ENCODE measurements at regions not wholly inside any gene's neighbourhood (a gene's known extent, or its start where the extent isn't known, plus 50 kb on each side); places are given as distances from the start of the nearest gene placed in this dataset.
"Not testable (repeated sequence)": the region's sequence is repeated elsewhere in the genome, so short reads cannot be mapped to it uniquely, and the experiment has no call there.

DNA sequence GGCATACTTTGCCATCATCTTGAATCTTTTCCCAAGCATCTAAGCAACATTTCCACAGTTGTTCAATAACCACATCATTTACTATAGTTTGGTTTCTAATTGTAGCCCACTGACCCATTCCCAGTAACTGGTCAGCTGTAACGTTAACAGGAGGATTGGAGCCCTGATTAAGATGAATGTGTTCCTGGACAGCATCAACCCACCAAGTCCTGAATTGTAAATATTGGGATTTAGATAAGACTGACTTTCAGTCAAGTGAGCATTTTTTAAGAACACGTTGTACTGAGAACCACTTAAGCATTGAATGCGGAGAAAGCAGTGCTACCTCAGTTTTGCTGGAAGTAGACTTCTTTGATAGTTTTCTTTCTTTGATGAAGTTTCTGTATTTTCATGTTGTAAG lies 53.3 kb upstream of the ARL4D start:
- not testable (repeated sequence) for DNase-seq (ENCODE audit: low read depth)

DNA sequence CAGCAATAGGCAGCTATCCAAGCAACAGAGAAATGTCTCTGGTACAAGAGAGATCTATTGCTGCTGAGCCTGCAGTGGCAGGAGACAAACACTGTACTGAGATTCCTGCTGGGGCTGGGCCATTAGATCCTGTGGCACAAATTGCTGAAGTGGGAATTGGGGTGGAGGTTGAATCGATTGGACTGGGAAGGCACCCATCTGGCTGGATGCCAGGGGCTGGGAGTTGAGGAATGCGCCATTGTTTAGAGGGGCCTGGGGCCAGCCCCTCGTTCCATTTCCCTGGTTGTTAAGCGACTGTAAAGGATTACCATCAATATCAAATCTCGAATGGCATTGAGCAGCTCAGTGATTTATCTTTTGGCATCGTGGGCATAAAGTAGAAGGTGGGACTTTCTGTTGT lies 54.1 kb upstream of the ARL4D start:
- DNase-seq (ENCODE audit: low read depth) = no peak

DNA sequence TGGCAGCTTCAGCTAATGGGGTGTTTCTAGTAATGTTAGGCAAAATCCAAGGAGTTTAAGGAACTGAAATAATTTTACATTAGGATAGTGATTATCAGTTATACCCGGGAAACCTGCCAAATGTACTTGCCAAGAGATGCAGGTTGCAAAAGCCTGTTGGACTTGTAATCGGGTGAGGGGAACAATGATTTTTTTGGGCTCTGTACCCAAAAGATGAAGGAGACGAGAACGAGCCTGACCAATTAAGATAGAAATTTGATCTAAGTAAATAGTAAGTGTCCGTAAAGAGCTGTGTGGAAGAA lies 56.3 kb upstream of the ARL4D start:
- no peak for DNase-seq (ENCODE audit: low read depth)

DNA sequence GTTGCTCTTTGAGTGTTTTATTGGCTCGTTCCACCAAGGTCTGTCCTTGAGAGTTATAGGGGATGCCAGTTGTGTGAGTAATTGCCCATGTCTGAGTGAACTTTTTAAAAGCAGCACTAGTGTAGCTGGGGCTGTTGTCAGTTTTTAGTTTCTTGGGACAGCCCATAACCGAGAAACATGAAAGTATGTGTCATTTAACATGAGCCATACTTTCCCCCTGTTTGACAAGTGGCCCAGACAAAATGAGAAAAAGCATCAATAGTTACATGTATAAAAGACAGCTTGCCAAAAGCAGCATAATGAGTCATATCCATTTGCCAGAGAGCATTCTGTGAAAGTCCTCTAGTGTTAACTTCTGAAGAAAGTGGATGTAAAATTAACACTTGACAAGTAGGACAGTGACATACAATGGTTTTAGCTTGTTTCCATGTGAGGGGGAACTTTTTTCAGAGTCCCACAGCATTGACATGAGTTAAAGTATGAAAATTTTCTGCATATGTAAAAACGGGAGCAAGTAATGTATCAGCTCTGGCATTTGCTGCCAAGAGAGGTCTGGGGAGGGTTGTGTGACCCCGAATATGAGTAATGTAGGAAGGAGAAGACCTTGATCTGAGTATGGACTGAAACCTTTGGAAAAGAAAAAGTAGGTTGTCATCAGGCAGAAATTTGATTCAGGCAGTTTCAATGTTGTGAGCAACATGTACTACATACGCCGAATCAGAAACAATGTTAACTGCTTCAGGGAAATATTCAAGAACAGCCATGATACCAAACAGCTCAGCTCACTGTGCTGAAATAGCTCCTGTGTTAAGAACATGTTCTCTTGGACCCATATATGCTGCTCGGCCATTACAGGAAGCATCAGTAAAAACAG lies 56.8 kb upstream of the ARL4D start:
- no peak for DNase-seq (ENCODE audit: low read depth)

DNA sequence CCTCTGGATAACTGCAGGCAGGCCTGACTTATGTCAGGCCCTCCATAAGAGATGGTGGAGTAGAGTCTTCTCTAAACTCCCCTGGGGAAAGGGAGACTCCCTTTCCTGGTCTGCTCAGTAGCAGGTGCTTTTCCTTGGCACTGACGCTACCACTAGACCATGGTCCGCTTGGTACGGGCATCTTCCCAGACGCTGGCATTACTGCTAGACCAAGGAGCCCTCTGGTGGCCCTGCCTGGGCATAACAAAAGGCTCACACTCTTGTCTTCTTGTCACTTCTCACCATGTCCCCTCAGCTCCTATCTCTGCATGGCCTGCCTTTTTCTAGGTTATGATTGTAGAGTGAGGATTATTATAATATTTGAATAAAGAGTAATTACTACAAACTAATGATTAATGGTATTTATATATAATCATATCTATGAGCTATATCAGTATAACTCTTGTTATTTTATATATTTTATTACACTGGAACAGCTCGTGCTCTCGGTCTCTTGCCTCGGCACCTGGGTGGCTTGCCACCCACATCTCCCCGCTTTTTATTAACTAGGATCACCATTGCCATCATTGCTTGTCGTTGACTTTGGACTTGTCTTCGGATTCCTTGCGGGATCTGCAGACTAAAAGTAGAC lies 59.8 kb upstream of the ARL4D start:
- DNase-seq (ENCODE audit: low read depth) = peak; percentile 45

DNA sequence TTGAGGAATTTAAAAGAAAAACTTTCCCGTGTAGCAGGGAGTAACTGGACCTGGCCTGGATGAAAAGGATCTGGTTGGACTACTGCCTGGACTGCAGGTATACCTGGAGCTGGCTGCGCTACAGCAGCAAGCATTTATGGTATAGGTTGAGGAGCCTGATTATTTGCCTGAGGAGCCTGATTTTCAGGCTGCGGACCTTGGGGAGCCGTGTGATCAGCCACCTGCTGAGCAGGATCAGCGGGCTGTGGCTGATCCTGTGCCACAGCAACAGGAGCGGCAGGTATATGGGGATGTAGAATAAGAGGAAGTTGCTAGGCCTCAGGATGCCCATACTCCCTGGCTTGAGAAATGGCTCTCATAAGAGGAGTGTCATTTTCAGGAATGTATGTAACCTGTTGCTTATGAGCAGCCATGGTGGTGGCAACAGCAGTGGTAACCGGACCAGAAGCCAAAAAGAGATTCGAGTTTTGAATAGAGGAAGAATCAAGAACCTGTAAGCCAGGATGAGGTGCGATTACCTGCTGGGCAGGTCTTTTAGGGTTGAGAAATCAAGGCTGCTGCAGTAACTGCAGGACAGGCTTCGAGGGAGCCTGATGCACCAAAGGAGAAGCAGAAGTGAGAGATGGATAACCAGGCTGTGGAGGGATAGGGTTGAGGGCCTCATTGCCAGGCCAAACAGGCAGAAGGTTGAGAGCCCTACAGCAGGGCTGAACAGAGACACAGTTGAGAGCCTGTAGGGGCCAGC lies 60.9 kb upstream of the ARL4D start:
- no peak for DNase-seq (ENCODE audit: low read depth)

DNA sequence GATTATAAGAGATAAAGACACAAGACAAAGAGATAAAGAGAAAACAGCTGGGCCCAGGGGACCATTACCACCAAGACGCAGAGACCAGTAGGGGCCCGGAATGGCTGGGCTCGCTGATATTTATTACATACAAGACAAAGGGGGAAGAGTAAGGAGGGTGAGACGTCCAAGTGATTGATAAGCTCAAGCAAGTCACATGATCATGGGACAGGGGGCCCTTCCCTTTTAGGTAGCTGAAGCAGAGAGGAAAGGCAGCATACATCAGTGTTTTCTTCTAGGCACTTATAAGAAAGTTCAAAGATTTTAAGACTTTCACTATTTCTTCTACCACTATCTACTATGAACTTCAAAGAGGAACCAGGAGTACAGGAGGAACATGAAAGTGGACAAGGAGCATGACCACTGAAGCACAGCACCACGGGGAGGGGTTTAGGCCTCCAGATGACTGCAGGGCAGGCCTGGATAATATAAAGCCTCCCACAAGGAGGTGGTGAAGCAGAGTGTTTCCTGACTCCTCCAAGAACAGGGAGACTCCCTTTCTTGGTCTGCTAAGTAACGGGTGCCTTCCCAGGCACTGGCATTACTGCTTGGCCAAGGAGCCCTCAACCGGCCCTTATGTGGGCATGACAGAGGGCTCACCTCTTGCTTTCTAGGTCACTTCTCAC lies 63.9 kb upstream of the ARL4D start:
- no peak for DNase-seq (ENCODE audit: low read depth)

DNA sequence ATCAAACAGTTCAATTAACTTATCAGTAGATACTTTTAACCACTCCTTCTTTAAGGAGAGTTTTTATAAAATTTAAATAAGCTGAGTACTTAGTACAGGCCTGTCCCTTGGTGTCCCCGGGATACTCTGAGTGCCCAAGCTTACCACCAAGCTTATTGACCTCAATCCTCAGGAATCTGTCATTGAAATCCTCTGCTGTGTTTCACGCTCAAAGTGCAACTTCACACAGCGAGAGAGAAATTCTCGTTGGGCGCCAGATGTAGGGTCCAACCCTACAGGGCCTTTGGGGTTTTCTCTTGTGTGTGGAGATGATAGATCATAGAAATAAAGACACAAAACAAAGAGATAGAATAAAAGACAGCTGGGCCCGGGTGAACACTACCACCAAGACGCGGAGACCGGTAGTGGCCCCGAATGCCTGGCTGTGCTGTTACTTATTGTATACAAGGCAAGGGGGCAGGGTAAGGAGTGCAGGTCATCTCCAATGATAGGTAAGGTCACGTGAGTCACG lies 65.3 kb upstream of the ARL4D start:
- DNase-seq (ENCODE audit: low read depth) = no peak

DNA sequence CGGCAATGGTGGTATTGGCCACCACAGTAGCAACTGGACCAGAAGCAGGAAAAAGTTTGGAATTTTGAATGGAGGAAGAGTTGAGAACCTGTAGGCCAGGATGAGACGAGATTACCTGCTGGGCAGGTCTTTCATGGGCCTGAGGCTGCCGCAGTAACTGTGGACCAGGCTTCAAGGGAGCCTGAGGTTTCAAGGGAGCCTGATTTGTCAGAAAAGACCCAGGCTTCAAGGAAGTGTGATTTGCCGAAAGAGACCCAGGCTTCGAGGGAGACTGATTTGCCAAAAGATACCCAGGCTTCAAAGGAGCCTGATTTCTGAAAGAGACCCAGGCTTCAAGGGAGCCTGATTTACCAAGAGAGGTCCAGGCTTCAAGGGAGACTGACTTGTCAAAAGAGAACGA lies 66.6 kb upstream of the ARL4D start:
- DNase-seq (ENCODE audit: low read depth) = no peak

DNA sequence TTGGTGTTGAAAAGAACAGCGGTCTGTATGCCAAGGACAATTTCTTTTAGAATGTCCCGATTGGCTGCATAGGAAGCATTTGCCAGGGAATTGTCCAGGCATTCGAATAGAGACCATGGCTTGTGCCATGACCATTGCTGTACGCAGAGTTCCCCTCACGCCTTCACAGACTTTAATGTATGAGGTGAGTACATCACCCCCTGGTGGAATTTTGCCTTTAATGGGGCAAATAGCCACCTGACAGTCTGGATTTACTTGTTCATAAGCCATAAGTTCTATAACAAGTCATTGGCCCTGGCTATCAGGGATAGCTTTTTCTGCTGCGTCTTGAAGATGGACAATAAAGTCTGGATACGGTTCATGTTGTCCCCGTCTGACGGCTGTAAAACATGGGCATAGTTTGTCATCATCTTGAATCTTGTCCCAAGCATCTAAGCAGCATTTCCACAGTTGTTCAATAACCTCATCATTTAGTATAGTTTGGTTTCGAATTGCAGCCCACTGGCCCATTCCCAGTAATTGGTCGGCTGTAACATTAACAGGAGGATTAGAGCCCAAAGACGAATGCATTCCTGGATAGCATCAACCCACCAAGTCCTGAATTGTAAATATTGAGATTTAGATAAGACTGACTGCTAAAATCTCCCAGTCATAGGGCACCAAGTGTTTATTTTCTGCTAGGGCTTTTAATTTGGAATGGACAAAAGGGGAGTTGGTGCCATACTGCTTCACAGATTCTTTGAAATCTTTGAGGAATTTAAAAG lies 67.7 kb upstream of the ARL4D start:
- no peak for DNase-seq (ENCODE audit: low read depth)

DNA sequence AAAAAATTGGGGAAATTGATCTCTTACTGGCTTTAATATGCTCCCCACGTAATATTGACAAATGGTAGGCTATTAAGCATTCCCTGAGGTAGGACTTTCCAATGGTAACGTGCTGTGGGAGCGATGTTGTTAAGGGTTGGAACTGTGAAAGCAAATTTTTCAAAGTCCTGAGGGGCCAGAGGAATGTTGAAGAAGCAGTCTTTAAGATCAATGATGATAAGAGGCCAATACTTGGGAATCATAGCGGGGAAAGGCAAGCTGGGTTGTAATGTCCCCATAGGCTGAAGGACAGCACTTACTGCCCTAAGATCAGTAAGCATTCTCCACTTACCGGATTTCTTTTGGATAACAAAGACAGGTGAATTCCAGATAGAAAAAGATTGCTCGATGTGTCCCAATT lies 69.6 kb upstream of the ARL4D start:
- no peak for DNase-seq (ENCODE audit: low read depth)

DNA sequence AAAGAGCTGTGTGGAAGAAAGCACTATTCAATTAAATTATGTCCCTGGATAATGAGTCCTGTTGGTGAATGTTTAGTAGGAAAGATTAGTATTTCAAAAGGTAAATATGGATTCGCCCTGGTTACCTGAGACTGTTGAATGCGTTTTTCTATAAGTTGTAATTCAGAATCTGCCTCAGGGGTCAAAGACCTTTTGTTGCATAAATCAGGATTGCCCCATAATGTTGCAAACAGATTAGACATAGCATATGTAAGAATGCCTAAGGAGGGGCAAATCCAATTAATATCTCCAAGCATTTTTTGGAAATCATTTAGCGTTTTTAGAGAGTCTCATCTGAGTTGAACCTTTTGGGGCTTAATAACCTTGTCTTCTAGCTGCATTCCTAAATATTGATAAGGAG lies 70.1 kb upstream of the ARL4D start:
- no peak for DNase-seq (ENCODE audit: low read depth)

DNA sequence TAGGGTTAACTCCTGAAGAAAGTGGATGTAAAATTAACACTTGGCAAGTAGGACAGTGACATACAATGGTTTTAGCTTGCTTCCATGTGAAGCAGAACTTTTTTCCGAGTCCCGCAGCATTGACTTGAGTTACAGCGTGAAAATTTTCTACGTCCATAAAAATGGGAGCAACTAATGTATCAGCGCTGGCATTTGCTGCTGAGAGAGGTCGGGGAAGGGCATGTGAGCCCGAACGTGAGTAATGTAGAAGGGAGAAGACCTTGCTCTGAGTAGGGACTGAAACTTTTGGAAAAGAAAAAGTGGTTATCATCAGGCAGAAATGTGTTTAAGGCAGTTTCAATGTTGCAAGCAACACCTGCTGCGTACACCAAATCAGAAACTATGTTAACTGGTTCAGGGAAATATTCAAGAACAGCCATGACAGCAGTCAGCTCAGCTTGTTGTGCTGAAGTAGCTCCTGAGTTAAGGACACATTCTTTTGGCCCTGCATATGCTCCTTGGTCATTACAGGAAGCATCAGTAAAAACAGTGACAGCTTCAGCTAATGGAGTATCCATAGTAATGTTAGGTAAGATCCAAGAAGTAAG lies 70.9 kb upstream of the ARL4D start:
- DNase-seq (ENCODE audit: low read depth) = no peak

DNA sequence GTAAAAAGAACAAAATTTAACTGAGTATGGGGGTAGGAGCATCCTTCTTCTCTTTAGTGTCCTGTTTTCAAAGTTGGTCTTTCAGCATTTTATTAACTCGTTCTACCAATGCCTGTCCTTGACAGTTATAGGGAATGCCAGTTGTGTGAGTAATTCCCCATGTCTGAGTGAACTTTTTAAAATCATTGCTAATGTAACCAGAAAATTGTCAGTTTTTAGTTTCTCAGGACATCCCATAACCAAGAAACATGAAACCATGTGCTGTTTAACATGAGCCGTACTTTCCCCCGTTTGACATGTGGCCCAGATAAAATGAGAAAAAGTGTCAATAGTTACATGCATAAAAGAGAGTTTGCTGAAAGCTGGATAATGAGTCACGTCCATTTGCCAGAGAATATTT lies 71.4 kb upstream of the ARL4D start:
- DNase-seq (ENCODE audit: low read depth) = no peak

DNA sequence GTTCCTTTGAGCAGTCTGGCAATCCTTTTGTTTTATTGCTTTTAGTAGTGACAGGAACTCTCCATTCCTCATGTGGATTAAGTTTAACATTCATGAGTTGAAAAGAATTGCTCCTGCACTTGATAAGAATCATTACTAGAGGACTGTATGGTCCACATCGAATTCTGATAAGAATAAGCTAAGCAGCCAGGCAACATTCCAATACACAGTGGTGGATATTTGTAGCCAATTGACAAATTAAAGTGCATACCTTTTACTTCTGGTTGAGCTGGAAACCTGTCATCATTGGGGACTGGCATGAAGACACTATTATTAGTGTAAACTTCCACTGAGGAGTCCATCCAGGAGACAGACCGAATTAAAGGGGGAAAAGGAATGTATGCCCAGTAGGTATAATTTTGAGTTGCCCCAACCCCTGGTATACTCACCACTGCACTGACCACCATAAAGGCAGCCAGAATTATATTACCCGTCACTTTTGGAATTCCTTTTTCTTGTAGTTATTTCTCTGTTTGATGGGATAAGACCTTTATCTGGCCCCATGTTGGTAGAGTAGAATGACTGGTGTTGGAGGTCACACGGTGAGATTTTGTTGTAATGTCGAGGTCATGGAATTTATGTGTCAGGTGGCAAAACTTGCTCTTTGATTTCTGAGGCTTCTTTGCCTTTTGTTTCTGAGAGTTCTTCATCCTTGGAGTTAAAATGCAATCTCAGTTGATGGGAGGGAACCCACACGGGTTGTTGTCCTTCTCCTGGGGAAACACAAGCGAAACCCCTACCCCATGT lies 72.1 kb upstream of the ARL4D start:
- DNase-seq (ENCODE audit: low read depth) = no peak

DNA sequence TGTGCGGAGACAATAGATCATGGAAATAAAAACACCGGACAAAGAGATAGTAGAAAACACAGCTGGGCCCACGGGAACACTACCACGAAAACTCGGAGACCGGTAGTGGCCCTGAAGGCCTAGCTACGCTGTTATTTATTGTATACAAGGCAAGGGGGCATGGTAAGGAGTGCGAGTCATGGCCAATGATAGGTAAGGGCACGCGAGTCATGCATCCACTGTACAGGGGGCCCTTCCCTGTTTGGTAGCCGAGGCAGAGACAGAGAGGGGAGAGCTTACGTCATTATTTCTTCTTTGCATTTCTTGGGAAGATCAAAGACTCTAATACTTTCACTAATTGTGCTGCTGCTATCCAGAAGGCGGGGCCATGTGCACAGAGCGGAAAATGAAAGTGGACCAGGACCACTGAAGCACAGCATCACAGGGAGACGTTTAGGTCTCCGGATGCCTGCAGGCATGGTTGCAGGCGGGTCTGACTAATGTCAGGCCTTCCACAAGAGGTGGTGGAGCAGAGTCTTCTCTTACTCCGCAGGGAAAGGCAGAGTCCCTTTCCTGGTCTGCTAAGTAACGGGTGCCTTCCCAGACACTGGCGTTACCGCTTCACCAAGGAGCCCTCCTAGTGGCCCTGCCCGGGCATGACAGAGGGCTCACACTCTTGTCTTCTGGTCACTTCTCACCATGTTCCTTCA lies 74.4 kb upstream of the ARL4D start:
- DNase-seq (ENCODE audit: low read depth) = no peak

DNA sequence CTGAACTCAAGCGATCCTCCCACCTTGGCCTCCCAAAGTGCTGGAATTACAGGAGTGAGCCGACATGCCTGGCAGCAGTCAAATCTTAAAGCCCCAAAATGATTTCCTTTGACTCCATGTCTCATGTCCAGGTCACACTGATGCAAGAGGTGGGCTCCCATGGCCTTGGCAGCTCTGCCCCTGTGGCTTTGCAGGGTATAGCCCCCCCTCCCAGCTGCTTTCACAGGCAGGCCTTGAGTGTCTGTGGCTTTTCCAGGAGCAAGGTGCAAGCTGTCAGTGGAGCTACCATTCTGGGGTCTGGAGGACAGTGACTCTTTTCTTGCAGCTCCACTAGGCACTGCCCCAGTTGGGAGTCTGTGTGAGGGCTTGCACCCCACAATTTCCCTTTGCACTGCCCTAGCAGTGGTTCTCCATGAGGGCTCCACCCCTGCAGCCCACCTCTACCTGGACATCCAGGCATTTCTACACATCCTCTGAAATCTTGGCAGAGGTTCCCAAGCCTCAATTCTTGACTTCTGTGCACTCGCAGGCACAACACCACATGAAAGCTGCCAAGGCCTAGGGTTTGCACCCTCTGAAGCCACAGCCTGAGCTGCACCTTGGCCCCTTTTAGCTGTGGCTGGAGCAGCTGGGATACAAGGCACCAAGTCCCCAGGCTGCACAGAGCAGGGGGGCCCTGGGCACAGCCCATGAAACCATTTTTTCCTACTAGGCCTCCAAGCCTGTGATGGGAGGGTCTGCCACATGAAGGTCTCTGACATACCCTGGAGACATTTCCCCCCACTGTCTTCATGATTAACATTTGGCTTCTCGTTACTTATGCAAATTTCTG lies 79.3 kb upstream of the ARL4D start:
- no peak for DNase-seq (ENCODE audit: low read depth)

DNA sequence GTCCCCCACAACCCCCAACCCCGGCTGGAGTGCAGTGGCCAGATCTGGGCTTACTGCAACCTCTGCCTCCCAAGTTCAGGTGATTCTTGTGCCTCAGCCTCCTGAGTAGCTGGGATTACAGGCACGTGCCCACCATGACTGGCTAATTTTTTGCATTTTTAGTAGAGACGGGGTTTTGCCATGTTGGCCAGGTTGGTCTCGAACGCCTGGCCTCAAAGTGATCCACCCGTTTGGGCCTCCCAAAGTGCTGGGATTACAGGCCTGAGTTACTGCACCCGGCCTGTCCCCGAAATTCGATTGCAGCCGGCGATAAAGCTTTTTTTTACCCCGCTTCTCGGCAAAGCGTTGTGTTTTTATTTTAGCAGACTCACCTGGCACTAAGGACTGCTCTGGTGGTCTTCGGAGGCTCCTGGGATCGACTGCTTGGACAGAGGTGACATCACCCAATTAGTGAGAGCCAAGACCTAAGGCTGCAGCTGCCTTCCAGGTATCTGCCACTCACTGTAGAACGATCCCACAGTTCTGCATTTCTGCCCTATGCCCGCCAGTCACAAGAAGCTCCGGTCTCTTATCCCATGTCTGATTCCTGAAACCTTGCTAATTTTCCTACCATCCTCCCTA lies 82.2 kb upstream of the ARL4D start:
- DNase-seq (ENCODE audit: low read depth) = no peak
